T-helper 17 cell (primary cell): ENCODE measurements at regions not wholly inside any gene's neighbourhood (a gene's known extent, or its start where the extent isn't known, plus 50 kb on each side); places are given as distances from the start of the nearest gene placed in this dataset.
"Not testable (repeated sequence)": the region's sequence is repeated elsewhere in the genome, so short reads cannot be mapped to it uniquely, and the experiment has no call there.

ENCODE experiments used
- ATAC-seq: fragments of 150-1000 bp; cut with Tn5 transposase; 2 replicates; pipeline ENCODE4 v1.10.0; 2021; ENCODE audit warnings: mild to moderate bottlenecking, moderate library complexity
- DNase-seq, 3 donors: peaks; one replicate each; pipeline versions ENCODE4 v3.0.0 to v3.0.0-alpha.2; 2020 to 2021
- H3K9me3 ChIP-seq: one replicate; pipeline ENCODE4 v1.7.0; 2013; ENCODE audit warnings: low read length, mild to moderate bottlenecking; ENCODE audit not compliant: control insufficient read depth, poor library complexity, severe bottlenecking
- H3K27ac Mint-ChIP-seq: one replicate; pipeline ENCODE4 v1.8.0; 2022; ENCODE audit warnings: mild to moderate bottlenecking, moderate library complexity, mixed read lengths
- H3K27me3 Mint-ChIP-seq: one replicate; pipeline ENCODE4 v1.8.0; 2022; ENCODE audit warnings: mixed read lengths
- H3K36me3 Mint-ChIP-seq: one replicate; pipeline ENCODE4 v1.8.0; 2022; ENCODE audit warnings: low read depth, mixed read lengths
- H3K4me1 Mint-ChIP-seq: one replicate; pipeline ENCODE4 v1.8.0; 2022; ENCODE audit warnings: mild to moderate bottlenecking, mixed read lengths
- H3K4me3 Mint-ChIP-seq: one replicate; pipeline ENCODE4 v1.8.0; 2022; ENCODE audit warnings: mild to moderate bottlenecking, moderate library complexity, mixed read lengths

- DNase-seq (no peak), ATAC-seq (no peak)
- Mint-ChIP-seq H3K36me3 (no peaks in the 10 kb centered on the region), H3K27ac (no peak overlapping the region), H3K4me1 (no peaks in the 10 kb centered on the region), H3K27me3 (no peaks in the 10 kb centered on the region), H3K4me3 (no peak overlapping the region)
- no peaks in the 10 kb centered on the region for H3K9me3 ChIP-seq
Measured at GRCh38 chr4:131288441-131288840, 1860.7 kb upstream of the PCDH10 start.

GRCh38 chr4:131296192-131296591 lies 1852.9 kb upstream of the PCDH10 start:
- DNase-seq (no peak), ATAC-seq (no peak)
- no peak overlapping the region for H3K27ac Mint-ChIP-seq
- H3K4me1 Mint-ChIP-seq: no peaks in the 10 kb centered on the region
- H3K9me3 ChIP-seq: no peaks in the 10 kb centered on the region
- H3K36me3 Mint-ChIP-seq: no peaks in the 10 kb centered on the region
- no peaks in the 10 kb centered on the region for H3K27me3 Mint-ChIP-seq
- no peak overlapping the region for H3K4me3 Mint-ChIP-seq

DNA sequence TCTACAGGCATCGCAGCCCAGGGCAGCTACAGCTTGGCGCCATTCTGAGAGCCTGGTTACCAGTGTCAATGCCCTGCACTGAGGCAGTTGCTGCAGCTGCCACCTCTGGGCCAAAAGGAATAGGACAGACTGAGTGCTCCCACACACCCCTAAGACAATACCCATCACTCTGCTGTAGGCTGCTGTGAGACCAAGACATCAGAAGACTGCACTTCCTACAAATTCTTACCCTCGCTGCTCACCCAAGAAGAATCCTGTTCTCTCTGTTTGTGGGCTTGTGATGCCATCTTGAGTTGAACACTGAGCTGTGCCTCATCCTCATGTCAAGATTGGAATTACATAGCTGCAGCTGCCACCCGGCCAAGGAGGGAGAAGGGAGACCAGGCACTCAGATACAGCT lies 1847.0 kb upstream of the PCDH10 start:
- no peak overlapping the region for H3K4me3 Mint-ChIP-seq
- ATAC-seq (no peak), DNase-seq (no peak)
- no peaks in the 10 kb centered on the region for H3K27me3 Mint-ChIP-seq
- no peaks in the 10 kb centered on the region for H3K36me3 Mint-ChIP-seq
- H3K9me3 ChIP-seq: no peaks in the 10 kb centered on the region
- no peaks in the 10 kb centered on the region for H3K4me1 Mint-ChIP-seq
- no peak overlapping the region for H3K27ac Mint-ChIP-seq

DNA sequence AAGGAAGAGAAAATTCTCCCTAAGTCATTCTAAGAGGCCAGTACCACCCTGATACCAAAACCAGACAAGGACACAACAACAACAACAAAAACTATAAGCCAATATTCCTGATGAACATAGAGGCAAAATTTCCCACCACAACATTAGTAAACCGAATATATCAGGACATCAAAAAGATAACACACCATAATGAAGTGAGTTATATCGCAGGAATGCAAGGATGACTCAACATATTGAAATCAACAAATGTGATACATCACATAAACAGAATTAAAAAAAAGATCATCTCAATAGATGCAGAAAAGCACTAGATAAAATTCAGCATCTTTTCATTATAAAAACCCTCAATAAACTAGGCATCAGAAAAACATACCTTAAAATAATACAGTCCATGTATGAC lies 1844.4 kb upstream of the PCDH10 start:
- no peaks in the 10 kb centered on the region for H3K27me3 Mint-ChIP-seq

DNA sequence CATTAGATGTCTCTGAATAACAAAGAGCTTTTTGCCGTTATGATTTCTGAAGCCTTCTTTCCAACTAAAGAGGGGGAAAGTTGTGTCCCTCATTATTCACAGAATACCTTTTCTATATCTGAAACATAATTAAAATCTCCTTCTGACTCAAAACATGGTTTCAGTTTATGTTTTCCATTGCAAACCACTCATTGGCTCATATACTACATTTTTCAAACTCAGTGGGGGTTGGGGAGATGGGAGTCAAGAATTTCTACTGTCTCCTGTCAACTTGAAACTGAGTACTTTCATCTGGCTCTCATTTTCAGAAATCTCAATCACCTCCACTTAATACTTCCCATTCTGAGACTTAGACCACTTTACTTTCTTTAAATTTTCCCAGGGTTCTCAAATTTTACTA lies 1839.5 kb upstream of the PCDH10 start:
- Mint-ChIP-seq H3K4me3 (no peak overlapping the region), H3K36me3 (no peaks in the 10 kb centered on the region), H3K4me1 (no peaks in the 10 kb centered on the region), H3K27me3 (no peaks in the 10 kb centered on the region), H3K27ac (no peak overlapping the region)
- DNase-seq: no peak
- no peak for ATAC-seq
- no peaks in the 10 kb centered on the region for H3K9me3 ChIP-seq

More for the DNA sequence above, 1844.4 kb upstream of the PCDH10 start:
- no peak overlapping the region for H3K27ac Mint-ChIP-seq
- no peaks in the 10 kb centered on the region for H3K36me3 Mint-ChIP-seq
- H3K9me3 ChIP-seq: no peaks in the 10 kb centered on the region
- ATAC-seq (no peak), DNase-seq (no peak)
- no peaks in the 10 kb centered on the region for H3K4me1 Mint-ChIP-seq
- H3K4me3 Mint-ChIP-seq: no peak overlapping the region

GRCh38 chr4:131316086-131316485 lies 1833.0 kb upstream of the PCDH10 start:
- no peak for DNase-seq
- no peak overlapping the region for H3K27ac Mint-ChIP-seq
- no peaks in the 10 kb centered on the region for H3K27me3 Mint-ChIP-seq
- H3K4me1 Mint-ChIP-seq: no peaks in the 10 kb centered on the region
- H3K36me3 Mint-ChIP-seq: no peaks in the 10 kb centered on the region
- H3K4me3 Mint-ChIP-seq: no peak overlapping the region
- no peak for ATAC-seq
- H3K9me3 ChIP-seq: peaks cover 2% of the 10 kb centered on the region

DNA sequence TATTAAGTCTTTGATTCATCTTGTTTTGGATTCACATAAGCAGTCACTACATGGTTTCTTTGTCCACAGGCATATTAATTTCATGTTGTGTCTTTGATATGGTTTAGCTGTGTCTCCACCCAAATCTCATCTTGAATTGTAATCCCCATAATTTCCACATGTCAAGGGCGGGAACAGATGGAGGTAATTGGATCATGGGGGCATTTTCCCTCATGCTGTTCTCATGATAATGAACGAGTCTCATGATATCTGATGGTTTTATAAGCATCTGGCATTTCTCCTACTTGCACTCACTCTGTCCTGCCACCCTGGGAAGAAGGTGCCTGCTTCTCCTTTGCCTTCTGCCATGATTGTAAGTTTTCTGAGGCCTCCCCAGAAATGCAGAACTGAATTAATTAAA lies 1811.2 kb upstream of the PCDH10 start:
- H3K27me3 Mint-ChIP-seq: no peaks in the 10 kb centered on the region
- no peak for ATAC-seq
- no peak for DNase-seq
- no peak overlapping the region for H3K4me3 Mint-ChIP-seq
- H3K9me3 ChIP-seq: peaks cover 3% of the 10 kb centered on the region
- H3K36me3 Mint-ChIP-seq: no peaks in the 10 kb centered on the region
- H3K27ac Mint-ChIP-seq: no peak overlapping the region
- no peaks in the 10 kb centered on the region for H3K4me1 Mint-ChIP-seq

- Mint-ChIP-seq H3K36me3 (no peaks in the 10 kb centered on the region), H3K27ac (no peak overlapping the region), H3K4me1 (no peaks in the 10 kb centered on the region), H3K27me3 (no peaks in the 10 kb centered on the region), H3K4me3 (no peak overlapping the region)
- H3K9me3 ChIP-seq: peaks cover 3% of the 10 kb centered on the region
- ATAC-seq (no peak), DNase-seq (no peak)
Measured at GRCh38 chr4:131339137-131339536, 1810.0 kb upstream of the PCDH10 start.

- no peak overlapping the region for H3K4me3 Mint-ChIP-seq
- no peaks in the 10 kb centered on the region for H3K27me3 Mint-ChIP-seq
- no peak overlapping the region for H3K27ac Mint-ChIP-seq
- no peaks in the 10 kb centered on the region for H3K36me3 Mint-ChIP-seq
- peaks cover 3% of the 10 kb centered on the region for H3K9me3 ChIP-seq
- no peaks in the 10 kb centered on the region for H3K4me1 Mint-ChIP-seq
- no peak for DNase-seq
- no peak for ATAC-seq
Measured at GRCh38 chr4:131344761-131345160, 1804.3 kb upstream of the PCDH10 start.

DNA sequence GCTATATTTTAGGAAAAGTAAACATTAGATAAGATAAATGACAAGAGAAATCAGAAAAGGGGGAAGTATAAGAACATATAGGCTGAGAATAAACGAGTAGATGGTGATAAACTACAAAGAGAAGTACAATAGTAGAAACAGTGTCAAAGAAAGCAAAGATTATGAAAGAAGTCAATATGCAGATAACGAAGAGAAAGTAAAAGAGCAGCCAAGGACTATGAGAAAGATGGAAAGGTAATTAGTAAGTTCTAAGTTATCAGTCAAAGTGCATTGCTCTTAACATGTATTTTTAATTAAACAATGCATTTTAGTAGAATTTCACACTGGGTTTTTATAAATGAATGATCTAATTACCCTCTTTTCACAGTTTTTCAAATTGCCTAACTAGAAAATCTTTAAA lies 1801.3 kb upstream of the PCDH10 start:
- Mint-ChIP-seq H3K4me1 (no peaks in the 10 kb centered on the region), H3K27me3 (no peaks in the 10 kb centered on the region)

DNA sequence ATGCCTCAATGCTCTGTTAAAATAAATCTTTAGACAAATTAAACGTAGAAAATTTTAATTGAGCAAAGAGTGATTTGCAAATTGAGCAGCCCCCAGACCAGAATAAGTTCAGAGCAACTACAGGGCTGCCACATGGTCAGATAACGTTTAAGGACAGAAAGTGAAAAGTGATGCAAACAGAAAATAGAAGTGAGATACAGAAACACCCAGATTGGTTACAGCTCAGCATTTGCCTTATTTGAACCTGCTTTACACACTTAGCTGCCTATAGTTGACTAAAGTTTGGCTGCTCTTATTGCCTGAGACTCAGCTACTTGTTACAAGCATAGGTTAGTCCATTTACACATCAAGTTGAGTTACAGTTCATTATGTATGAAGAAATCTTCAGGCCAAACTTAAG lies 1800.8 kb upstream of the PCDH10 start:
- no peak overlapping the region for H3K27ac Mint-ChIP-seq
- no peaks in the 10 kb centered on the region for H3K9me3 ChIP-seq
- DNase-seq: no peak
- no peaks in the 10 kb centered on the region for H3K36me3 Mint-ChIP-seq
- no peak for ATAC-seq
- no peak overlapping the region for H3K4me3 Mint-ChIP-seq
- H3K4me1 Mint-ChIP-seq: no peaks in the 10 kb centered on the region
- no peaks in the 10 kb centered on the region for H3K27me3 Mint-ChIP-seq

More for the DNA sequence above, 1801.3 kb upstream of the PCDH10 start:
- no peaks in the 10 kb centered on the region for H3K36me3 Mint-ChIP-seq
- DNase-seq (no peak), ATAC-seq (no peak)
- H3K4me3 Mint-ChIP-seq: no peak overlapping the region
- H3K9me3 ChIP-seq: no peaks in the 10 kb centered on the region
- no peak overlapping the region for H3K27ac Mint-ChIP-seq

GRCh38 chr4:131352371-131352770 lies 1796.7 kb upstream of the PCDH10 start:
- not testable (repeated sequence) for H3K36me3 Mint-ChIP-seq, H3K9me3 ChIP-seq, H3K27me3 Mint-ChIP-seq, H3K4me3 Mint-ChIP-seq, H3K27ac Mint-ChIP-seq, H3K4me1 Mint-ChIP-seq, DNase-seq, ATAC-seq

DNA sequence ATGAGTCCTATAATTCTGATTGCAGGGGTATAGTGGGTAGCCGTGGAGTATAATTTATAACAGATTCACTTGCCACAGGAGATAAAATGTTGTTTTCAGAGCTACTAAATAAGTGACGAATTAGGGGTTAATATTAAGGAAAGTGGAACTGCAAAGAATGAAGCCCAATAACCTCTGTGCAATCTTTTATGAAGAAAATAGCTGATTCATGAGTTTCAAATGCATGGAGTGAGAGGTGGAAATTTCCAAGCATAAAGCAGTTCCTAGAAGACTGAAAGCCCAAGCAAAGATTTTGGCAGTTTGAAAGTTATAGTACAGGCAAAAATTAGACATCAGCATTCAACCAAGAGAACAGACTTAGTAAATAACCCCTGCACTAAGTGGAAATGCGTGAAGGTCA lies 1782.4 kb upstream of the PCDH10 start:
- Mint-ChIP-seq H3K36me3 (no peaks in the 10 kb centered on the region), H3K4me1 (no peaks in the 10 kb centered on the region), H3K4me3 (no peak overlapping the region), H3K27me3 (no peaks in the 10 kb centered on the region), H3K27ac (no peak overlapping the region)
- no peak for ATAC-seq
- DNase-seq: no peak
- no peaks in the 10 kb centered on the region for H3K9me3 ChIP-seq

DNA sequence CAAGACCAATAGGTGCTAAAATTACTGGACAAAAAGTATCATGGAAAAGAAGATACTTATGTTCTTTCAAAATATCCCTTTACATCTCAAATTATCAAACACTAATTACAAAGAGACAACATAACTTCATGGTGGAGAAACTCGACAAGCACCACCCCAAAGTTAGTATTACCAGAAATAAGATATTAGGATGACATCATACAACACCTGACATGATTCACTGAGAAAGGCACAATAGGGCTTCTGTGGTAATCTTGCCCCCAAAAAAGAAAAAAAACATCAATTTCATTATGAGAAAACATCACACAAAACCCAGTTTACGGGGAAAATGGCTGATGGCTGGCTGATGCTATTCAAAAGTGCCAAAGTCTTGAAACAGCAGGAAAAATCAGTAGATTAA lies 1781.7 kb upstream of the PCDH10 start:
- no peak overlapping the region for H3K4me3 Mint-ChIP-seq
- H3K4me1 Mint-ChIP-seq: no peaks in the 10 kb centered on the region
- no peaks in the 10 kb centered on the region for H3K27me3 Mint-ChIP-seq
- no peak for DNase-seq
- H3K9me3 ChIP-seq: no peaks in the 10 kb centered on the region
- H3K36me3 Mint-ChIP-seq: no peaks in the 10 kb centered on the region
- no peak overlapping the region for H3K27ac Mint-ChIP-seq
- no peak for ATAC-seq

DNA sequence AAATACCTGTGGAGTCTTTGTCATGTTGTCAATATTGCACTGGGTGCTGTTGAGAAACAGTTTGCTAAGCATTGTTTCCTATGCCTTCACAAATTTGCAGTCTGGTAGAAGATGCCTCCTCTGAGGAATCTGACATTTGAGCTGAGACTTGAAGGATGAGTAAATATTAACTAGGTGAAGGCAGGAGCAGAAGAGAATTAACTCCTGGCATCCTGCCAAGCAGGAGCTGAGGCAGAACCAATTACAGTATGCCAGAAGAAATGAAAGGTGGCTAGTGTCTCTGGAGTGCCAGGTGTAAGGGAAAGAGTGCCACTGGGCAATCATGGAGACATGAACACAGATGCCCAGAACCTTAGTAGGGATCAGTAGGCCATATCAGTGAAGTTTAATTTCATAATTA lies 1778.2 kb upstream of the PCDH10 start:
- Mint-ChIP-seq H3K27ac (no peak overlapping the region), H3K27me3 (no peaks in the 10 kb centered on the region), H3K36me3 (no peaks in the 10 kb centered on the region), H3K4me3 (no peak overlapping the region), H3K4me1 (no peaks in the 10 kb centered on the region)
- H3K9me3 ChIP-seq: no peaks in the 10 kb centered on the region
- DNase-seq (no peak), ATAC-seq (no peak)
